ENCODE measurements at regions not wholly inside any gene's neighbourhood (a gene's known extent, or its start where the extent isn't known, plus 50 kb on each side); places are given as distances from the start of the nearest gene placed in this dataset.

DNA sequence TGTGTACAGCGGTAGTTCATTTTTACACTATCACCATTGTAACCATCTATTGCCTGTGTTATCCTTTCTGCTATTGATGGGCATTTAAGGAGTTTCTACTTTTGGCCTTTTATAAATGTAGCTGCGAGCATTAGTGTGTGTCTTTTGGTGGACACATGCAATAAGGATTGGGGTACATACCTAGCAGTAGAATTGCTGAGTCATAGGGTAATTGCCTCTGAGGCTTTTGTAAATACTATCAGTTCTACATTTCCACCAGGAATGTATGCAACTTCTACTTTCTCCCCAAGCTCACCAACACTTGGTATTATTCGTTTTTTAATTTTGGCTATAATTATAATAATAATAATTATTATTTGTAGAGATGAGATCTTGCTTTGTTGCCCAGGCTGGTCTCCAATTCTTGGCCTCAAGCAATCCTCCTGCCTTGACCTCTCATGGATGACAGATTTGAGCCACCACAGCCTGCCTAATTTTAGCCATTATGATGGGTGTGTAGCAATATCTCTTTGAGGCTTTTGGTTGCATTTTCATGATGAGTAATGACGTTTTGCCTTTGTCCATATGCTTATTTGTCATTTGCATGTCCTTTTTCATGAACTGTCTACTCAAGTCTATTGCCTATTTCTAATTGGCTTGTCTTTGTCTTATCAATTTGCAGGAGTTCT lies 277.0 kb downstream of the ACTR3B start:
- Mint-ChIP-seq H3K27ac (ENCODE audit: unreplicated experiment) (no peak overlapping the region), H3K27me3 (ENCODE audit: unreplicated experiment) (no peaks in the 10 kb centered on the region), H3K9me3 (ENCODE audit: unreplicated experiment) (no peaks in the 10 kb centered on the region), H3K4me3 (ENCODE audit: unreplicated experiment) (no peak overlapping the region), H3K4me1 (ENCODE audit: low read depth, unreplicated experiment) (no peaks in the 10 kb centered on the region), H3K36me3 (ENCODE audit: unreplicated experiment) (no peaks in the 10 kb centered on the region)
- TF ChIP-seq, protein P1, sequence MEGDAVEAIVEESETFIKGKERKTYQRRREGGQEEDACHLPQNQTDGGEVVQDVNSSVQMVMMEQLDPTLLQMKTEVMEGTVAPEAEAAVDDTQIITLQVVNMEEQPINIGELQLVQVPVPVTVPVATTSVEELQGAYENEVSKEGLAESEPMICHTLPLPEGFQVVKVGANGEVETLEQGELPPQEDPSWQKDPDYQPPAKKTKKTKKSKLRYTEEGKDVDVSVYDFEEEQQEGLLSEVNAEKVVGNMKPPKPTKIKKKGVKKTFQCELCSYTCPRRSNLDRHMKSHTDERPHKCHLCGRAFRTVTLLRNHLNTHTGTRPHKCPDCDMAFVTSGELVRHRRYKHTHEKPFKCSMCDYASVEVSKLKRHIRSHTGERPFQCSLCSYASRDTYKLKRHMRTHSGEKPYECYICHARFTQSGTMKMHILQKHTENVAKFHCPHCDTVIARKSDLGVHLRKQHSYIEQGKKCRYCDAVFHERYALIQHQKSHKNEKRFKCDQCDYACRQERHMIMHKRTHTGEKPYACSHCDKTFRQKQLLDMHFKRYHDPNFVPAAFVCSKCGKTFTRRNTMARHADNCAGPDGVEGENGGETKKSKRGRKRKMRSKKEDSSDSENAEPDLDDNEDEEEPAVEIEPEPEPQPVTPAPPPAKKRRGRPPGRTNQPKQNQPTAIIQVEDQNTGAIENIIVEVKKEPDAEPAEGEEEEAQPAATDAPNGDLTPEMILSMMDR (IDR thresholded peaks at IDR 0.05; ENCODE audit: partially characterized antibody, unreplicated experiment), result no peak
- DNase-seq, result no peak

DNA sequence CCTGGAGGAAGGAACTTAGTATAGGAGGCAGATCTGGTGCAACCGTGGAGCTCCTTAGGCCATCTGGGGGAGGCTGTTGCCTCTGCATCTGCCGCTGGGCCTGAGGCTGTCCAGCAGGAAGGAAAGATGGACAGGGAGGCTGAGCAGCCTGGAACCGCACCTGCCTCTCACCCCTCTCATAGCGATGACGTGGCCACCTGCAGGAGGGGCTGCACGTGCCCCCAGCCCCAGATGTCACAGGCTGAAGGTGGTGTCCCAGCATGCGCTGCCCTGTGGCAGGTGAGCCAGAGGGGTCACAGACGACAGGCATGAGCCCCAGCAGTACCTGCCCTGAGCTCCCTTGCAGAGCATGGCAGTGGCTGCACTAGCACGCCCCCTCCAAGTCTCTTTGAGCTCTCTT lies 283.9 kb downstream of the ACTR3B start:
- no peak overlapping the region for H3K4me3 Mint-ChIP-seq (ENCODE audit: unreplicated experiment)
- TF ChIP-seq, protein P1 (IDR thresholded peaks at IDR 0.05; ENCODE audit: partially characterized antibody, unreplicated experiment), result no peak

DNA sequence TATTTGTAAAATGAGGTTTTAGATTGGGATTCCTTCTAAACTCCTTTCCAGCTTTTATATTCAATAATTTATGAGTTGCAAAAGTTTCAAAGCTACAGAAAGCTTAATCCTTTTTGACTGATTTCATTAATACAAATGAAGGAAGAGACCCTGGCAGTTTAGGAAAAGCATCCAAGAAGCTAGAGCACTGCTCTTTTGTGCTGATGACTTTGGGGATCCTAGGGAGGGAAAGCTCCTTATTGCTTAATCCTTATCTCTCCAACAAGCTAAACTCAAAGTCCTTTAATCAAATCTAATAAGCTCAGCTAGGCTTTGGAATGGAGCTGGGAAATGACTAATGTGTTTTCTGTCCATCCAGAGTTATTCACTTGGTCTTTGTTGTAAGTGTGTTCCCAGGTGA lies 285.4 kb downstream of the ACTR3B start:
- Mint-ChIP-seq H3K4me1 (ENCODE audit: low read depth, unreplicated experiment) (no peaks in the 10 kb centered on the region), H3K36me3 (ENCODE audit: unreplicated experiment) (no peaks in the 10 kb centered on the region), H3K4me3 (ENCODE audit: unreplicated experiment) (no peak overlapping the region), H3K27ac (ENCODE audit: unreplicated experiment) (no peak overlapping the region), H3K9me3 (ENCODE audit: unreplicated experiment) (no peaks in the 10 kb centered on the region), H3K27me3 (ENCODE audit: unreplicated experiment) (peaks cover 5% of the 10 kb centered on the region)
- TF ChIP-seq, protein P1 (IDR thresholded peaks at IDR 0.05; ENCODE audit: partially characterized antibody, unreplicated experiment), result no peak
- no peak for DNase-seq

More for the DNA sequence above, 283.9 kb downstream of the ACTR3B start:
- peaks cover 5% of the 10 kb centered on the region for H3K27me3 Mint-ChIP-seq (ENCODE audit: unreplicated experiment)
- no peak for DNase-seq
- H3K27ac Mint-ChIP-seq (ENCODE audit: unreplicated experiment), result no peak overlapping the region
- H3K4me1 Mint-ChIP-seq (ENCODE audit: low read depth, unreplicated experiment), result no peaks in the 10 kb centered on the region
- H3K9me3 Mint-ChIP-seq (ENCODE audit: unreplicated experiment), result no peaks in the 10 kb centered on the region
- no peaks in the 10 kb centered on the region for H3K36me3 Mint-ChIP-seq (ENCODE audit: unreplicated experiment)

DNA sequence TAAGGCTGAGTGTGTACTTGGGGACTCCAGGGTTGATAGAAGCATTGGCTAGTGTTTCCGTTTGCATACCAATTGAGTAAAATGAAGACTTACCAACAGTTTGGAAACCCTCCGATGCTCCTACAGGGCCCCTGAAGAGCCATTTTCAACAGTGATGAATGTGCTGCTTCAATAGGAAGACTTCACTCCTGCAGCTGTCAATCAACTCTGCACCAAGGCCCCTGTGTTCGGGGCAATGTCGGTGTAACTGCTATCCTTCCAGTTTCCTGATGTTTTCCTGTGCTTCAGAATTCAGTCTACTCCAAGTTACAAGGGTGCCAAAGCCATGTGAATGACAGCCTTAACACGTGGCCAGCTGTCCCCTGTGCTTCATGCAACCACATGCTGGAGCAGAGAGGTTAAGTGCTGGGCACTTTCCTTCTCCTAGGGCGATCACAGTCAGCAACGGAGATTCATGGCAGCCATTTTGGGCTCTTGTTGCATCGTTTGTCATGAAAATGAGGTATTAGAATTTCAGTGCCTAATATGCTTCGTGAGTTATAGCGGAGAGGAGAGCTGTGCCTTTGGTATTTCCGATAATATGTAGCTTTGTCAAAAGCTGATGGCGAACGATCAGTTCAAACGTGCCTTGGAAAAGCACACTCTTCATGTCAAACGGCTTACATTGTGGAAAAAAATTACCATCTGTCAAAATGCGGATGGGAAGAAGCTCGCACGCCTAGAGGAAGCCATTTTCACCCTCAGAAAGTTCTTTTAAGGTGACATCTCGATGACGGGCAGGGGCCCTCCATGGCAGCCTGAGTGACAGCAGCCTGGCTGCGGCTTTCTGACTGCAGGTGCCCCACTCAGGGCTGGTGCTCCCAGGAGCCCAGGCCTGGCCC lies 287.8 kb downstream of the ACTR3B start:
- TF ChIP-seq, protein P1 (IDR thresholded peaks at IDR 0.05; ENCODE audit: partially characterized antibody, unreplicated experiment), result no peak
- no peak for DNase-seq
- no peaks in the 10 kb centered on the region for H3K9me3 Mint-ChIP-seq (ENCODE audit: unreplicated experiment)
- H3K4me1 Mint-ChIP-seq (ENCODE audit: low read depth, unreplicated experiment), result no peaks in the 10 kb centered on the region
- H3K27ac Mint-ChIP-seq (ENCODE audit: unreplicated experiment), result no peak overlapping the region
- H3K36me3 Mint-ChIP-seq (ENCODE audit: unreplicated experiment), result no peaks in the 10 kb centered on the region
- H3K4me3 Mint-ChIP-seq (ENCODE audit: unreplicated experiment), result no peak overlapping the region
- peaks cover 2% of the 10 kb centered on the region for H3K27me3 Mint-ChIP-seq (ENCODE audit: unreplicated experiment)

DNA sequence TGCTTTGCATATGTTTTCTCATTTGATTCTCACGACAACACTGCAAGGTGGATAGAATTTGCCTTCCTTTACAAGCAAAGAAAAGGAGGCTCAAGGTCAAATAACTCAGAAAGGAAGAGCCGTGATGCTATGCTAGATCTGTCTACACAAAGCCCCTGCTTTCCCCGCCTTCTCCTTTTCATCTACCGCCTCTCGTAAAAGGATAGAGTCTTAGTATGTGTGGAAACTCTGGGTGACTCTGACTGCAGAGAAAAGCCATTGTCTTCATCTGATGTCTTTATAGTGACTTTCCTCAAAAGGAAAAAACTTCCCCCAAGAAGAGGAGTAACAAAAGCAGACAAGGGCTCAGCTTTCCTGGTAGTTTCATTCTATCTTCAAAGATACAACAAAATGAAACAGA lies 292.7 kb downstream of the ACTR3B start:
- Mint-ChIP-seq H3K4me1 (ENCODE audit: low read depth, unreplicated experiment) (no peaks in the 10 kb centered on the region), H3K9me3 (ENCODE audit: unreplicated experiment) (no peaks in the 10 kb centered on the region), H3K27me3 (ENCODE audit: unreplicated experiment) (no peaks in the 10 kb centered on the region), H3K27ac (ENCODE audit: unreplicated experiment) (no peak overlapping the region), H3K36me3 (ENCODE audit: unreplicated experiment) (no peaks in the 10 kb centered on the region), H3K4me3 (ENCODE audit: unreplicated experiment) (no peak overlapping the region)
- TF ChIP-seq, protein P1 (IDR thresholded peaks at IDR 0.05; ENCODE audit: partially characterized antibody, unreplicated experiment), result no peak
- DNase-seq, result no peak
